ENCODE measurements at regions not wholly inside any gene's neighbourhood (a gene's known extent, or its start where the extent isn't known, plus 50 kb on each side); places are given as distances from the start of the nearest gene placed in this dataset.

GRCh38 chr4:66568001-66568400 is 897.7 kb upstream of the EPHA5 start:
- Histone ChIP-seq H2AFZ (ENCODE audit: low read length) (no peak overlapping the region), H3K4me1 (ENCODE audit: insufficient read depth, low read length, poor library complexity, severe bottlenecking) (peaks cover 5% of the 10 kb centered on the region), H3K27me3 (ENCODE audit: insufficient read depth, low read length, poor library complexity, severe bottlenecking) (no peaks in the 10 kb centered on the region), H3K4me2 (ENCODE audit: low read depth, low read length, poor library complexity, severe bottlenecking) (no peak overlapping the region), H3F3A (ENCODE audit: low read depth) (no peaks in the 10 kb centered on the region), H4K20me1 (ENCODE audit: insufficient read depth, low read length, poor library complexity, severe bottlenecking) (no peaks in the 10 kb centered on the region), H3K79me2 (ENCODE audit: insufficient read depth, low read length) (no peaks in the 10 kb centered on the region), H3K36me3 (ENCODE audit: insufficient read depth, low read length) (no peaks in the 10 kb centered on the region), H3K9ac (ENCODE audit: low read depth, low read length, poor library complexity, severe bottlenecking) (no peak overlapping the region), H3K4me3 (ENCODE audit: low read length, poor library complexity, severe bottlenecking) (no peak overlapping the region), H3K9me3 (ENCODE audit: insufficient read depth, low read depth, low read length) (no peaks in the 10 kb centered on the region), H3K9me2 (replicated peaks; ENCODE audit: low read depth, low read length) (no peaks in the 10 kb centered on the region)
- TF ChIP-seq EZH2phosphoT487 (IDR thresholded peaks at IDR 0.05; ENCODE audit: borderline replicate concordance) (no peak), CTCF (conservative IDR thresholded peaks at IDR 0.05; ENCODE audit: low read length) (no peak)

GRCh38 chr4:66567551-66567950 is 897.3 kb upstream of the EPHA5 start:
- Histone ChIP-seq H3K79me2 (ENCODE audit: insufficient read depth, low read length) (no peaks in the 10 kb centered on the region), H3K27me3 (ENCODE audit: insufficient read depth, low read length, poor library complexity, severe bottlenecking) (no peaks in the 10 kb centered on the region), H3K9ac (ENCODE audit: low read depth, low read length, poor library complexity, severe bottlenecking) (no peak overlapping the region), H3F3A (ENCODE audit: low read depth) (no peaks in the 10 kb centered on the region), H4K20me1 (ENCODE audit: insufficient read depth, low read length, poor library complexity, severe bottlenecking) (no peaks in the 10 kb centered on the region), H3K4me1 (ENCODE audit: insufficient read depth, low read length, poor library complexity, severe bottlenecking) (peaks cover 5% of the 10 kb centered on the region), H3K4me2 (ENCODE audit: low read depth, low read length, poor library complexity, severe bottlenecking) (no peak overlapping the region), H3K4me3 (ENCODE audit: low read length, poor library complexity, severe bottlenecking) (no peak overlapping the region), H3K9me3 (ENCODE audit: insufficient read depth, low read depth, low read length) (no peaks in the 10 kb centered on the region), H3K36me3 (ENCODE audit: insufficient read depth, low read length) (no peaks in the 10 kb centered on the region), H2AFZ (ENCODE audit: low read length) (no peak overlapping the region), H3K9me2 (replicated peaks; ENCODE audit: low read depth, low read length) (no peaks in the 10 kb centered on the region)
- TF ChIP-seq EZH2phosphoT487 (IDR thresholded peaks at IDR 0.05; ENCODE audit: borderline replicate concordance) = no peak
- TF ChIP-seq CTCF (conservative IDR thresholded peaks at IDR 0.05; ENCODE audit: low read length) = no peak

- TF ChIP-seq EZH2phosphoT487 (IDR thresholded peaks at IDR 0.05; ENCODE audit: borderline replicate concordance) = no peak
- no peak for TF ChIP-seq CTCF (conservative IDR thresholded peaks at IDR 0.05; ENCODE audit: low read length)
- Histone ChIP-seq H3K27me3 (ENCODE audit: insufficient read depth, low read length, poor library complexity, severe bottlenecking) (no peaks in the 10 kb centered on the region), H2AFZ (ENCODE audit: low read length) (peak overlapping the region; percentile 59; the same call in 1 of the 2 replicates)
Measured at GRCh38 chr4:66565801-66566200, 895.5 kb upstream of the EPHA5 start.

More at GRCh38 chr4:66565801-66566200, 895.5 kb upstream of the EPHA5 start:
- Histone ChIP-seq H3F3A (ENCODE audit: low read depth) (no peaks in the 10 kb centered on the region), H3K9ac (ENCODE audit: low read depth, low read length, poor library complexity, severe bottlenecking) (no peak overlapping the region), H3K36me3 (ENCODE audit: insufficient read depth, low read length) (no peaks in the 10 kb centered on the region), H3K79me2 (ENCODE audit: insufficient read depth, low read length) (no peaks in the 10 kb centered on the region), H4K20me1 (ENCODE audit: insufficient read depth, low read length, poor library complexity, severe bottlenecking) (no peaks in the 10 kb centered on the region), H3K4me3 (ENCODE audit: low read length, poor library complexity, severe bottlenecking) (no peak overlapping the region), H3K4me2 (ENCODE audit: low read depth, low read length, poor library complexity, severe bottlenecking) (peak overlapping the region; percentile 2), H3K9me2 (replicated peaks; ENCODE audit: low read depth, low read length) (no peaks in the 10 kb centered on the region), H3K4me1 (ENCODE audit: insufficient read depth, low read length, poor library complexity, severe bottlenecking) (peaks cover 5% of the 10 kb centered on the region), H3K9me3 (ENCODE audit: insufficient read depth, low read depth, low read length) (no peaks in the 10 kb centered on the region)
